HG02885 (cell line): ENCODE measurements at regions not wholly inside any gene's neighbourhood (a gene's known extent, or its start where the extent isn't known, plus 50 kb on each side); places are given as distances from the start of the nearest gene placed in this dataset.
"Not testable (repeated sequence)": the region's sequence is repeated elsewhere in the genome, so short reads cannot be mapped to it uniquely, and the experiment has no call there.

Experiments
- ATAC-seq: cut with Tn5 transposase; IDR thresholded peaks from one replicate; pipeline ENCODE4 v1.9.1; 2021; ENCODE audit warnings: mild to moderate bottlenecking; ENCODE audit not compliant: unreplicated experiment, poor library complexity

DNA sequence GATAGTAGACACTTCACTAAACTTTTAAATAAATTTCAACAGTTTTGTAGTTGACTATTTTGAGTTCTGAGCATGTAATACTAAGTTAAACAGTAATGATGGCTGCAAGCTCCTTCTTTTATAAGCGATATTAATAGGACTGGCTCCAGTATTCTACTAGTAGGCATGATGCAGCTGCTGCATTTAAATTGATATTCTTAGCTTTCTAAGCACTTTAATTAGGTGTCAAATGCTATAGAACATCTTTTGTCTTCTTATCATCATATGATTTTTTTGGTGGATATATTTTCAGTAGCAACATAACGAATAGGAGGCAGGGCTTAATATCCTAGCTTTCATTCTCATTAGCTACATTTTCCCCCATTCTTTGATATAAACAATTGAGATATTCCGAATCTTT is 141.1 kb downstream of the FBXO4 start:
- ATAC-seq: no peak

GRCh38 chr5:42074353-42074752 is 149.3 kb downstream of the FBXO4 start:
- no peak for ATAC-seq

GRCh38 chr5:42089705-42090104 is 164.6 kb downstream of the FBXO4 start:
- ATAC-seq: no peak

DNA sequence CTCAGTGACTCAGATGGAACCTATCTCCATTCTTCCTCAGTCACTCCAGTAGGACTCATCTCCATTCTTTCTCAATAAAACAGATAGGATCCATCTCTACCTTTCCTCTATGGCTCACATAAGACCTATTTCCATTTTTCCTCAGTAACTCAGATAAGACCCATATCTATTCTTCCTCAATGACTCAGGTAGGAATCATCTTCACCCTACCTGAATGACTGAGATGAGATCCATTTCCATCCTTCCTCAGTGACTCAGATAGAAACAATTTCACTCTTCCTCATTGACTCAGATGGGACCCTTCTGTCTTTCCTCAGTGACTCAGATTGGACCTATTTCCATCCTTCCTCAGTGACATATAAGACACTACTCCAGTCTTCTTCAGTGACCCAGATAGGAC is 165.1 kb downstream of the FBXO4 start:
- no peak for ATAC-seq

GRCh38 chr5:42099846-42100245 is 174.8 kb downstream of the FBXO4 start:
- ATAC-seq: not testable (repeated sequence)

DNA sequence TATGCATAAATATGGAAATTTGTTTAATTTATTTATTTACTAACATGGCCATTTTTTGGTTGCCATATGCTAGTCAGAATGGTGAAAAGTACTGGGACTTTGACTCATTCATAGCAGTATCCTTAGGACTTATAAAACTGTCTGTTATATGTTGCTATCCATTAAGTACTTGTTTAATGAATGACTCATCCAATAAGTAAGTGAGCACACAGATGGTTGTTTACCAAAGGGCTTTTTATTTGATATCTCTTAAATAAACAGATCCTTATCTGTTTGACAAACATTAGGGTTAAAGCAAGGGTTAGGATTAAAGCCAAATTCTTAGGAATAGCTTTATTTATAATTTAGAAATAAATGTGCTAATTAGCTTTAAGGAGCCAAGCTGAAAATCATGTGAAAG is 183.4 kb downstream of the FBXO4 start:
- no peak for ATAC-seq

- ATAC-seq: no peak
These were observed 184.0 kb downstream of the FBXO4 start for GRCh38 chr5:42109006-42109572.

DNA sequence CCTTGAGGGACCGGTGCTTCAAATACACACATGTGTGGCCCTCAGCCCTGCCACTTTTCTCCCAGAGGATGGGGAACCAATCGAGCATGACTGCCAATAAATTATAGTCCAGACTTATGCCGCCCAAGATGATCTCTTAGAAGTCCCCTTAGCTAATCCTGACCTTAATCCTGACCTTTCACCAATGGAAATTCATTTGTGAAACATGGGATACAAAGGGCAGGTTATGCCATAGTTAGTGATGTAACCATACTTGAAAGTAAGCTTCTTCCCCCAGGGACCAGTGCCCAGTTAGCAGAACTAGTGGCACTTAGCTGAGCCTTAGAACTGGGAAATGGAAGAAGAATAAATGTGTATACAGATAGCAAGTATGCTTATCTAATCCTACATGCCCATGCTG is 190.6 kb downstream of the FBXO4 start:
- not testable (repeated sequence) for ATAC-seq

DNA sequence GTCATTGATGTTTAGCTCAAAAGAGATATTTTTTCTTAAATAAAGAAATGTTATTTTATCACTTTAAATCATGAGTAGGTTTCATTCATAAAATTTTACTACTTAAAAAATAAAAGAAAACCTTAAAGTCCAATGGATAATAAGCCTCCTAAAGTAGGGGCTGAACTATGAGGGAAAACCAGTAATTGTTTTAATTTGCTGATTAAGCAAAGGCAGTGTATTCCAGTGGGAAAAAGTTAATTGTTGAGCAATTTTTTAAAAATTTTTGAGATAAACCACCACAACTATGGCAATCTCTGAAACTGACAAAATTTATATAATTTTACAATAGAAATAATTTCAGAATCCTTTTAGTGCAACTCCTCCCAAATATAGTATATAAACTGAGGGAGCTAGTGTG is 195.0 kb downstream of the FBXO4 start:
- no peak for ATAC-seq

- no peak for ATAC-seq
These were observed 196.3 kb downstream of the FBXO4 start for GRCh38 chr5:42121401-42121800.

DNA sequence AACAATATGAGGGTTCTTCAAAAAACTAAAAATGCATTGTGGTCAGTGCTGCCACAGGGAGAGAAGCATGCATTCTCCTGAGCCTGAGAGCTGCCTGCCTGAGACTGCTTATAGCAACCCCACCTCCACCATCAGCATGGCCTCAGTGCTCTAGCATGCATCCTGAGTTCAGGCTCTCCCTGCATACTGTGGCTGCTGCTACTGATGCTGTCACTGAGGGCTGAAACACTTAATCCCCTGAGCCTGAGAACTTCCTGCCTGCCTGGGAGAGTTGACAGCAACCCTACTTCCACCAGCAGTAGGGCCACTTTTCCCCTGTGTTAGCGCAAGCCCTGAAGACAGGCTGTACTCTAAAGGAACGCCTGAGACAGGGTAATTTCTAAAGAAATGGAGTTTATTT is 206.0 kb downstream of the FBXO4 start:
- no peak for ATAC-seq

GRCh38 chr5:42143361-42143760 is 218.3 kb downstream of the FBXO4 start:
- ATAC-seq: no peak

DNA sequence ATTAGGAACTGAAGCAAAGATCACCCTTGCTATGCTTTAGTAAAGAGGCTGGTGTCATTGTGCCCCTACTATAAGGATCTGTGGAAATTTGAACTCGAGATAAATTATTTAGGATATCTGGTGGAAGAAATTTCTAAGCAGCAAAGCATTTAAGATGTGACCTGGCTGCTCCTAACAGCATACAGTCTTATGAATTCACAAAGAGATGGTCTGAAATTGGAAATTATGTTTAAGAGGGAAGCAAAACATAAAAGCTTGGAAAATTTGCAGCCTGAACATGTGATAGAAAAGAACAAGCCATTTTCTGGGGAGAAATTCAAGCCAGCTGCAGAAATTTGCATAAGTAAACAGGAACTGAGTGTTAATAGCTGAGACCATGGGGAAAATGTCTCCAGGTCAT is 223.7 kb downstream of the FBXO4 start:
- ATAC-seq: no peak

DNA sequence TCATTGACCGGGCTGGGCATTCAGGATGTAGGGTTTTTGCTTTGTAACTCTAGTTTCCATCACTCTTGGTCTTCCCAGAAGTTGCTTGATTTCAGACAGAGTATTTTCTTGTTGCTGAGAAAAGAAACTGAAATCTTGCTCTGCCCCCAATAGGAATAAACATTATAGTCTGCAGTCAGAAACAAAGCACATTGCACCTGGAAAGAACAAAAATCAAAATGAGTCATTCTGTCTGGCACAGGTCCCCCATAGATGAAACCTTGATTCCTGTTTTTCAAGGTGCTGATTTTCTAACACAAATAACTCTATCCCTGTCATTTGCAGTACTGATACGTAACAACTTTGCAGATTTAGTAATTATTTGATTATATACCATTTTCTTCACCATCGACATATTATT is 232.1 kb downstream of the FBXO4 start:
- no peak for ATAC-seq

- ATAC-seq: no peak
These were observed 238.0 kb downstream of the FBXO4 start for GRCh38 chr5:42163083-42163482.

- ATAC-seq: no peak
These were observed 243.1 kb downstream of the FBXO4 start for GRCh38 chr5:42168091-42168670.

DNA sequence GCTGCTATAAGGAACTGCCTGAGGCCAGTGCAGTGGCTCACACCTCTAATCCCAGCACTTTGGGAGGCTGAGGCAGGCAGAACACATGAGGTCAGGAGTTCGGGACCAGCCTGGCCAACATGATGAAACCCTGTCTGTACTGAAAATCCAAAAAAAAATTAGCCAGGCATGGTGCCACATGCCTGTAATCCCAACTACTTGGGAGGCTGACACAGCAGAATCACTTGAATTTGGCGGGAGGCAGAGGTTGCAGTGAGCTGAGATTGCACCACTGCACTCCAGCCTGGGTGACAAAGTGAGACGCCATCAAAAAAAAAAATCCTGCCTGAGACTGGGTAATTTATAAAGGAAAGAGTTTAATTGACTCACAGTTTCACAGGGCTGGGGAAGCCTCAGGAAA is 247.1 kb upstream of the GHR start:
- ATAC-seq: not testable (repeated sequence)

GRCh38 chr5:42179843-42180242 is 243.4 kb upstream of the GHR start:
- not testable (repeated sequence) for ATAC-seq

DNA sequence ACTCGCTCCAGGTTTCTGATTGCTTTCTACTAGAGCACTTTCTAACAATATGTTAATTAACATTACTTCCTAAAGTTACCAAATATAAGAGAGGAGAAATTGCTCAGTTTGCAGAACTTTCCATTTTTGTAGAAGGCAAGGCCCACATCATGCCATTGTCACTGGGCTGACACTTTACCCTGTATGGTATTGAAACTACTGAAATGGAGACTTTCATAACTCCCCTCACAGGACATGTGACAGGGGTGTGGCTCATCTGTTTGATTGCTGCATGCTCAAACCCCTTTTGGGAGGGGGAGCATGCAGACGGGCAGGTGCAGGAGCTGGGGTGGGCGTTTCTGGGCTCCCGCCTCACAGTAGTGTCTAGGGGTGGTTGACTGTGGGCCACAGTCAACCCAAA is 206.3 kb upstream of the GHR start:
- ATAC-seq: no peak

- ATAC-seq: no peak
These were observed 205.4 kb upstream of the GHR start for GRCh38 chr5:42217791-42218190.

DNA sequence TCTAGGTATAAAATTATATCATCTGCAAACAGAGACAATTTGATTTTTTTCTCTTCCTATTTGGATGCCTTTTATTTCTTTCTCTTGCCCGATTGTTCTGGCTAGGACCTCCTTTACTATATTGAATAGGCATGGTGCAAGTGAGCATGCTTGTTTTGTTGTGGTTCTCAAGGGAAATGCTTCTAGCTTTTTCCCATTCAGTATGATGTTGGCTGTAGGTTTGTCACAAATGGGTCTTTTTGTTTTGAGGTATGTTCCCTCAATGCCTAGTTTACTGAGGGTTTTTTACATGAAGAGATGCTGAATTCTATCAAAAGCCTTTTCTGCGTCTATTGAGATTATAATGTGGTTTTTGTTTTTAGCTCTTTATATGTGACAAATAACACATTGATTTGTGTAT is 198.2 kb upstream of the GHR start:
- ATAC-seq: no peak

DNA sequence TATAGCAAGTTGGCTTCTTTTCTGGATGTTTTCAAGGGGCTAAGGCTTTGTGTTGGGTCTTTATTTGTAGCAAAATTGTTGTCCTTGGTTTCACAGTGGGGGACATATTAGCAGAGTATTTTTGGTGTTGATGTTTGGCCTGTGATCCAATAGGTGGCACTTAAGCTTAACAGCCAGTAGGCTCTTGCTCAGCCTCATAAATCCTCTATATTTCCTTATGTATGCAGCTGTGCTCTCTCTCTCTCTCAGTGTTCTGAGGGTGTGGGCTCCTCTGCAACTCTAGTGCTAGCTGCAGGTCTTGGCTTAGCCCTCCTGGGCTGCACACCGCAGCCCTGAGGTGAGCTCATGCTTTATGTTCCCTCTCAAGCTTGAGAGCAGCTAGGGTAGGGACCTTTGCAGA is 195.0 kb upstream of the GHR start:
- ATAC-seq: no peak

DNA sequence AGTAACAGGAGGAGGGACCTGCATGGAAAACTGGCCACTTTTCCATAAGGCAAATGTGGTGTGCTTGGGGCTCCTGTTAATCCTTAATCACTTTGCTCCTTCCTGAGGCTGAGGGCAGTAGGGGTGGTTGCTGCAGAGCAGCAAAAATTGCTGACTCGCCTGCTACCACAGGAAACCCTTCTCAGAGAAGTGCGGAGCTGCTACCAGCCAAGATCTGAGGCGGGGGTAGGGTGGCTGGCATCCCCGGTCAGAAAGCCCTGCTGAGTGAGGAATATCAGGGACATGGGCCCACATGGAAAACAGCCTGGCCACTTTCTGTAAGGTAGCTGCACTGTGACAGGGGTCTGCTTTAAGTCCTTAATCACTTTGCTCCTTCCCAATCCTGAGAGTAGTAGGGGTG is 192.4 kb upstream of the GHR start:
- no peak for ATAC-seq
